ENCODE measurements at regions not wholly inside any gene's neighbourhood (a gene's known extent, or its start where the extent isn't known, plus 50 kb on each side); places are given as distances from the start of the nearest gene placed in this dataset.

- H3K9me3 ChIP-seq (ENCODE audit: control insufficient read depth, low read length), result no peaks in the 10 kb centered on the region
- no peaks in the 10 kb centered on the region for H3K27me3 ChIP-seq (ENCODE audit: control insufficient read depth, insufficient read depth, low read length, poor library complexity, severe bottlenecking)
- H3K36me3 Mint-ChIP-seq (ENCODE audit: low read depth), result no peaks in the 10 kb centered on the region
- no peak overlapping the region for H3K4me3 Mint-ChIP-seq
- H3K27ac ChIP-seq (ENCODE audit: low read depth, low read length), result no peak overlapping the region
- H3K4me1 ChIP-seq (ENCODE audit: control insufficient read depth, insufficient read depth, low read length), result peaks cover 4% of the 10 kb centered on the region
- no peak overlapping the region for H3K27ac Mint-ChIP-seq
- no peak overlapping the region for H3K4me3 ChIP-seq (ENCODE audit: low read length)
- no peak for DNase-seq
- 100% methylated on average over 1 of the region's 1 CpG; no CpG with 5 or more reads in 1 of the 2 experiments for WGBS, 2 experiments (ENCODE audit: insufficient coverage in 1 of 2, insufficient read length in 1 of 2)
- H3K27me3 Mint-ChIP-seq (ENCODE audit: insufficient read depth), result no peaks in the 10 kb centered on the region
- no peaks in the 10 kb centered on the region for H3K9me3 Mint-ChIP-seq
- TF ChIP-seq, protein P1, sequence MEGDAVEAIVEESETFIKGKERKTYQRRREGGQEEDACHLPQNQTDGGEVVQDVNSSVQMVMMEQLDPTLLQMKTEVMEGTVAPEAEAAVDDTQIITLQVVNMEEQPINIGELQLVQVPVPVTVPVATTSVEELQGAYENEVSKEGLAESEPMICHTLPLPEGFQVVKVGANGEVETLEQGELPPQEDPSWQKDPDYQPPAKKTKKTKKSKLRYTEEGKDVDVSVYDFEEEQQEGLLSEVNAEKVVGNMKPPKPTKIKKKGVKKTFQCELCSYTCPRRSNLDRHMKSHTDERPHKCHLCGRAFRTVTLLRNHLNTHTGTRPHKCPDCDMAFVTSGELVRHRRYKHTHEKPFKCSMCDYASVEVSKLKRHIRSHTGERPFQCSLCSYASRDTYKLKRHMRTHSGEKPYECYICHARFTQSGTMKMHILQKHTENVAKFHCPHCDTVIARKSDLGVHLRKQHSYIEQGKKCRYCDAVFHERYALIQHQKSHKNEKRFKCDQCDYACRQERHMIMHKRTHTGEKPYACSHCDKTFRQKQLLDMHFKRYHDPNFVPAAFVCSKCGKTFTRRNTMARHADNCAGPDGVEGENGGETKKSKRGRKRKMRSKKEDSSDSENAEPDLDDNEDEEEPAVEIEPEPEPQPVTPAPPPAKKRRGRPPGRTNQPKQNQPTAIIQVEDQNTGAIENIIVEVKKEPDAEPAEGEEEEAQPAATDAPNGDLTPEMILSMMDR (conservative IDR thresholded peaks at IDR 0.05), result no peak
- no peaks in the 10 kb centered on the region for H3K36me3 ChIP-seq (ENCODE audit: control insufficient read depth, insufficient read depth, low read length)
- H3K4me1 Mint-ChIP-seq, result peaks cover 12% of the 10 kb centered on the region
- H3K9ac ChIP-seq (ENCODE audit: extremely low read depth, low read length, poor library complexity, severe bottlenecking), result no peak overlapping the region
Observed at GRCh38 chr13:104296286-104296685, 1230.1 kb upstream of the SLC10A2 start.

DNA sequence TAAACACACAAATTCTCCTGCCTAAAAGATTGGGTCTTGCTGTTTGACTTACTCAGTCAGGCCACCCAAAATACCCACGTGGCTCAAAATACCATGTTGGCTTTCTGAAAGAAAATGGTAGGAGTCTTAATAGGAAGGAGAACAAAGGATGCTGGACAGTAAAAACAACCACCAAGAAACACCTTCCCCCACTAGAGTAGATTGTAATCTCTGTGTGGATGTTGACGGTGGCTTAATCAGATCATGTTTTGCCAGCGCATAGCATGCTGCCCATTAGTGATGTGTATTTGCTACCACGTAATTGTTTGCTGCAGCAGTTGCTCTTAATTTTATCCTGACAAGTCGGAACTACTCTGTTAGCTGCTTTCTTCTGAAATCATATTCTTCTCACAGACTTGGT is 1229.3 kb upstream of the SLC10A2 start:
- Mint-ChIP-seq H3K4me1 (peaks cover 12% of the 10 kb centered on the region), H3K4me3 (no peak overlapping the region), H3K27ac (no peak overlapping the region), H3K9me3 (no peaks in the 10 kb centered on the region), H3K27me3 (ENCODE audit: insufficient read depth) (no peaks in the 10 kb centered on the region), H3K36me3 (ENCODE audit: low read depth) (no peaks in the 10 kb centered on the region)
- H3K36me3 ChIP-seq (ENCODE audit: control insufficient read depth, insufficient read depth, low read length), result no peaks in the 10 kb centered on the region
- H3K27ac ChIP-seq (ENCODE audit: low read depth, low read length), result no peak overlapping the region
- no peaks in the 10 kb centered on the region for H3K27me3 ChIP-seq (ENCODE audit: control insufficient read depth, insufficient read depth, low read length, poor library complexity, severe bottlenecking)
- no peak for DNase-seq
- no peaks in the 10 kb centered on the region for H3K9me3 ChIP-seq (ENCODE audit: control insufficient read depth, low read length)
- WGBS, 2 experiments (ENCODE audit: insufficient coverage in 1 of 2, insufficient read length in 1 of 2), result 93 to 100% methylated on average over 3 to 5 of the region's 5 CpGs
- H3K4me1 ChIP-seq (ENCODE audit: control insufficient read depth, insufficient read depth, low read length), result peaks cover 4% of the 10 kb centered on the region
- TF ChIP-seq, protein P1 (conservative IDR thresholded peaks at IDR 0.05), result no peak
- H3K4me3 ChIP-seq (ENCODE audit: low read length), result no peak overlapping the region
- H3K9ac ChIP-seq (ENCODE audit: extremely low read depth, low read length, poor library complexity, severe bottlenecking), result no peak overlapping the region

- Mint-ChIP-seq H3K27ac (no peak overlapping the region), H3K4me3 (no peak overlapping the region), H3K9me3 (no peaks in the 10 kb centered on the region), H3K36me3 (ENCODE audit: low read depth) (no peaks in the 10 kb centered on the region), H3K27me3 (ENCODE audit: insufficient read depth) (no peaks in the 10 kb centered on the region), H3K4me1 (peaks cover 5% of the 10 kb centered on the region)
- WGBS, 2 experiments (ENCODE audit: insufficient coverage in 1 of 2, insufficient read length in 1 of 2), result 94 to 100% methylated on average over 3 of the region's 3 CpGs
- no peak overlapping the region for H3K27ac ChIP-seq (ENCODE audit: low read depth, low read length)
- H3K4me3 ChIP-seq (ENCODE audit: low read length), result no peak overlapping the region
- H3K9me3 ChIP-seq (ENCODE audit: control insufficient read depth, low read length), result no peaks in the 10 kb centered on the region
- TF ChIP-seq, protein P1 (conservative IDR thresholded peaks at IDR 0.05), result no peak
- H3K4me1 ChIP-seq (ENCODE audit: control insufficient read depth, insufficient read depth, low read length), result peaks cover 4% of the 10 kb centered on the region
- no peak for DNase-seq
- no peaks in the 10 kb centered on the region for H3K27me3 ChIP-seq (ENCODE audit: control insufficient read depth, insufficient read depth, low read length, poor library complexity, severe bottlenecking)
- H3K9ac ChIP-seq (ENCODE audit: extremely low read depth, low read length, poor library complexity, severe bottlenecking), result no peak overlapping the region
- H3K36me3 ChIP-seq (ENCODE audit: control insufficient read depth, insufficient read depth, low read length), result no peaks in the 10 kb centered on the region
Observed at GRCh38 chr13:104289400-104289799, 1223.2 kb upstream of the SLC10A2 start.

All from endodermal cell (in vitro differentiated cells).